ENCODE measurements at regions not wholly inside any gene's neighbourhood (a gene's known extent, or its start where the extent isn't known, plus 50 kb on each side); places are given as distances from the start of the nearest gene placed in this dataset.

DNA sequence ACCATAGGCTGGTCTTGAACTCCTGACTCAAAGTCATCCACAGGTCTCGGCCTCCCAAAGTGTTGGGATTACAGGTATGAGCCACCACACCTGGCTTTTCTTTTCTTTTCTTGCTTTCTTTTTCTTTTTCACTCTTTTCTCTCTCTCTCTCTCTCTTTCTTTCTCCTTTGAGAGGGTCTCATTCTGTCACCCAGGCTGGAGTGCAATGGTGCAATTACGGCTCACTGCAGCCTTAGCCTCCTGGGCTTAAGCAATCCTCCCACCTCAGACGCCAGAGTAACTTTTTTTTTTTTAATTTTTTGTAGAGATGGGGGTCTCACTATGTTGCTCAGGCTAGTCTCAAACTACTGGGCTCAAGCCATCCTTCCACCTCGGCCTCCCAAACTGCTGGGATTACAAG, 133.1 kb upstream of the UBE2E1 start:
- WGBS, 2 experiments (ENCODE audit: insufficient coverage in 1 of 2, insufficient read length in 1 of 2): 92 to 93% methylated on average over 2 to 4 of the region's 4 CpGs
- no peaks in the 10 kb centered on the region for H3K36me3 Mint-ChIP-seq (ENCODE audit: low read depth)

DNA sequence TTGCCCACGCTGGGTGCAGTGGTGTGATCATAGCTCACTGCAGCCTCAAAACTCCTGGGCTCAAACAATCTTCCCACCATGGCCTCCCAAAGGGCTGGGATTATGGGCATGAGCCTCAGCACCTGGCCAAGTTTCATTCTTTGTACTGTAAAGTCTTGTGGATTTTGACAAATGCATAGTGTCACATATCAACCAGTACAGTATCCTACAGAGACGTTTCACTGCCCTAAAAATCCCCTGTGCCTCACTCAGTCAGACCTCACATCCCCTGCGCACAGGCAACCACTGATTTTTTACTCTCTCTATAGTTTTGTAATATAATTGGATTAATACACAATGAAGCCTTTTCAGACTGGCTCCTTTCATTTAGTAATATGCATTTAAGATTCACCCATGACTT, 130.7 kb upstream of the UBE2E1 start:
- Mint-ChIP-seq H3K9me3 (no peaks in the 10 kb centered on the region), H3K4me3 (no peak overlapping the region), H3K27ac (no peak overlapping the region), H3K27me3 (ENCODE audit: insufficient read depth) (peaks cover 18% of the 10 kb centered on the region), H3K36me3 (ENCODE audit: low read depth) (no peaks in the 10 kb centered on the region), H3K4me1 (peaks cover 4% of the 10 kb centered on the region)
- DNase-seq: no peak
- Histone ChIP-seq H3K27ac (ENCODE audit: low read depth, low read length) (no peak overlapping the region), H3K9me3 (ENCODE audit: control insufficient read depth, low read length) (peaks cover 5% of the 10 kb centered on the region), H3K27me3 (ENCODE audit: control insufficient read depth, insufficient read depth, low read length, poor library complexity, severe bottlenecking) (peaks cover 21% of the 10 kb centered on the region), H3K4me3 (ENCODE audit: low read length) (no peak overlapping the region), H3K4me1 (ENCODE audit: control insufficient read depth, insufficient read depth, low read length) (no peaks in the 10 kb centered on the region), H3K36me3 (ENCODE audit: control insufficient read depth, insufficient read depth, low read length) (no peaks in the 10 kb centered on the region), H3K9ac (ENCODE audit: extremely low read depth, low read length, poor library complexity, severe bottlenecking) (no peak overlapping the region)
- WGBS, 2 experiments (ENCODE audit: insufficient coverage in 1 of 2, insufficient read length in 1 of 2): 92 to 100% methylated on average over 1 to 3 of the region's 3 CpGs
- TF ChIP-seq, protein P1, sequence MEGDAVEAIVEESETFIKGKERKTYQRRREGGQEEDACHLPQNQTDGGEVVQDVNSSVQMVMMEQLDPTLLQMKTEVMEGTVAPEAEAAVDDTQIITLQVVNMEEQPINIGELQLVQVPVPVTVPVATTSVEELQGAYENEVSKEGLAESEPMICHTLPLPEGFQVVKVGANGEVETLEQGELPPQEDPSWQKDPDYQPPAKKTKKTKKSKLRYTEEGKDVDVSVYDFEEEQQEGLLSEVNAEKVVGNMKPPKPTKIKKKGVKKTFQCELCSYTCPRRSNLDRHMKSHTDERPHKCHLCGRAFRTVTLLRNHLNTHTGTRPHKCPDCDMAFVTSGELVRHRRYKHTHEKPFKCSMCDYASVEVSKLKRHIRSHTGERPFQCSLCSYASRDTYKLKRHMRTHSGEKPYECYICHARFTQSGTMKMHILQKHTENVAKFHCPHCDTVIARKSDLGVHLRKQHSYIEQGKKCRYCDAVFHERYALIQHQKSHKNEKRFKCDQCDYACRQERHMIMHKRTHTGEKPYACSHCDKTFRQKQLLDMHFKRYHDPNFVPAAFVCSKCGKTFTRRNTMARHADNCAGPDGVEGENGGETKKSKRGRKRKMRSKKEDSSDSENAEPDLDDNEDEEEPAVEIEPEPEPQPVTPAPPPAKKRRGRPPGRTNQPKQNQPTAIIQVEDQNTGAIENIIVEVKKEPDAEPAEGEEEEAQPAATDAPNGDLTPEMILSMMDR (conservative IDR thresholded peaks at IDR 0.05): no peak

More for the DNA sequence above, 133.1 kb upstream of the UBE2E1 start:
- no peak overlapping the region for H3K4me3 ChIP-seq (ENCODE audit: low read length)
- H3K4me1 ChIP-seq (ENCODE audit: control insufficient read depth, insufficient read depth, low read length): no peaks in the 10 kb centered on the region
- H3K9me3 ChIP-seq (ENCODE audit: control insufficient read depth, low read length): no peaks in the 10 kb centered on the region
- peaks cover 21% of the 10 kb centered on the region for H3K27me3 ChIP-seq (ENCODE audit: control insufficient read depth, insufficient read depth, low read length, poor library complexity, severe bottlenecking)
- no peaks in the 10 kb centered on the region for H3K9me3 Mint-ChIP-seq
- no peak overlapping the region for H3K27ac Mint-ChIP-seq
- peaks cover 18% of the 10 kb centered on the region for H3K27me3 Mint-ChIP-seq (ENCODE audit: insufficient read depth)
- H3K36me3 ChIP-seq (ENCODE audit: control insufficient read depth, insufficient read depth, low read length): no peaks in the 10 kb centered on the region
- peaks cover 4% of the 10 kb centered on the region for H3K4me1 Mint-ChIP-seq
- no peak overlapping the region for H3K4me3 Mint-ChIP-seq
- H3K9ac ChIP-seq (ENCODE audit: extremely low read depth, low read length, poor library complexity, severe bottlenecking): no peak overlapping the region
- TF ChIP-seq, protein P1 (conservative IDR thresholded peaks at IDR 0.05): no peak
- H3K27ac ChIP-seq (ENCODE audit: low read depth, low read length): no peak overlapping the region
- no peak for DNase-seq

DNA sequence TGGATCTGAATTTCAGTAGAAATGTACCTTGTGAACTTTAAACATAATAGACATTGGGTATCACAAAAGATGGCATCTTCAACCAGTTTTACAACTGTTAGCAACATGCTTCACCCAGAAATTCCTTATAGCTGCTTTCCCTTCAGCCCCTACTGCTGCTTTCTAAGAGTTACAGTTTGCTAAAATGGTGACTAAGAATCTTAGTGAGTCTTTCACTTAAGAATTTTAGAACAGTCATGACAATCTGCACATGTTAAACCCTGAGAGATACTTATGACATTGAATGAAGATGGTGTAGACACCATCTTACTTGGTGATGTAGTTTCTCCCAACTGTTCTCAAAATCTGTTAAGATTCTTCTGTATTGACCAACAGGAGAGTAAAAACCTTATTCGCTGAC, 129.7 kb upstream of the UBE2E1 start:
- TF ChIP-seq, protein P1 (conservative IDR thresholded peaks at IDR 0.05): no peak
- no peak overlapping the region for H3K27ac ChIP-seq (ENCODE audit: low read depth, low read length)
- no peak overlapping the region for H3K4me3 Mint-ChIP-seq
- H3K27me3 ChIP-seq (ENCODE audit: control insufficient read depth, insufficient read depth, low read length, poor library complexity, severe bottlenecking): peaks cover 21% of the 10 kb centered on the region
- H3K27me3 Mint-ChIP-seq (ENCODE audit: insufficient read depth): peaks cover 12% of the 10 kb centered on the region
- no peak overlapping the region for H3K4me3 ChIP-seq (ENCODE audit: low read length)
- H3K9me3 ChIP-seq (ENCODE audit: control insufficient read depth, low read length): peaks cover 5% of the 10 kb centered on the region
- H3K27ac Mint-ChIP-seq: no peak overlapping the region
- no peaks in the 10 kb centered on the region for H3K4me1 ChIP-seq (ENCODE audit: control insufficient read depth, insufficient read depth, low read length)
- 95 to 100% methylated on average over 1 of the region's 1 CpG for WGBS, 2 experiments (ENCODE audit: insufficient coverage in 1 of 2, insufficient read length in 1 of 2)
- no peak overlapping the region for H3K9ac ChIP-seq (ENCODE audit: extremely low read depth, low read length, poor library complexity, severe bottlenecking)
- H3K9me3 Mint-ChIP-seq: no peaks in the 10 kb centered on the region
- no peaks in the 10 kb centered on the region for H3K36me3 Mint-ChIP-seq (ENCODE audit: low read depth)
- peaks cover 4% of the 10 kb centered on the region for H3K4me1 Mint-ChIP-seq
- no peaks in the 10 kb centered on the region for H3K36me3 ChIP-seq (ENCODE audit: control insufficient read depth, insufficient read depth, low read length)
- no peak for DNase-seq
